Activated T-helper 9 cell treated with anti-CD3 and anti-CD28 coated beads, Interleukin-2, amount 50 U/mL, for 16 hours (primary cell): ENCODE measurements at regions not wholly inside any gene's neighbourhood (a gene's known extent, or its start where the extent isn't known, plus 50 kb on each side); places are given as distances from the start of the nearest gene placed in this dataset.

ENCODE experiments used
- DNase-seq: peaks from one replicate; pipeline ENCODE4 v3.0.0-alpha.2; 2020; ENCODE audit warnings: low read depth

DNA sequence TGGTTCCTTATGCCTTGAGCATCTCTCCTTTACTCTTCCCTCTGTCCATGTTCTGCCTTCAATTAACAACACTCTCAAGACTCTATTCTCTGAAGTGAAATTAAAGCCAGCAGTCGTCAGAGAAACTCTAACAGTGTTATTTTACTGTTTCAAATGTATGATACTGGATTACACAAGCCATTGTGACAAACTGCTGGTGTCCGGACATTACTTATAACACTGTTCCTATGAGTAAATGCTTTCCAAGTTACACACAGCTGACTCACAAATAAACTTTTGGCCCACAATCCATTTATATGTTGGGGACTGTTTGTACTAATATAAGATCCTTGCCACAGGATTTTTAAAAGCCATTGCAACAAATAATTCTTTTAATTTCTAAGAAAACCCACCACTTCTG, 63.2 kb upstream of the GHR start:
- DNase-seq = no peak

GRCh38 chr5:42360616-42361314, 62.5 kb upstream of the GHR start:
- no peak for DNase-seq

DNA sequence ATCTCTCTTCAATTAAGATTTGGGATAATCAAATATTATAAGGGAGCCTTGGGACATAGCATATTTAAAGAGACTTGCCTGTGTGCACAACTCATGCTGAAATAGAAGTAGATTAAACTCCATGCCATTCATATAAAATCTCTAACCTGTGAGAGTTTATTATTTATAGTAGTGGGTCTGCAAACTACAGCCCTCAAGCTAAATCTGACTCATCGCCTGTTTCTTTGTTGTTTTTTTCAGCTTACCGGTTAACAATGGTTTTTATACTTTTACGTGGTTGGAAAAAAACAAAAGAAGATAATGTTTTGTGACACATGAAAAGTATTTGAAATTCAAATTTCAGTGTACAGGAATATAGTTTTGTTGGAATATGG, 61.9 kb upstream of the GHR start:
- no peak for DNase-seq

DNA sequence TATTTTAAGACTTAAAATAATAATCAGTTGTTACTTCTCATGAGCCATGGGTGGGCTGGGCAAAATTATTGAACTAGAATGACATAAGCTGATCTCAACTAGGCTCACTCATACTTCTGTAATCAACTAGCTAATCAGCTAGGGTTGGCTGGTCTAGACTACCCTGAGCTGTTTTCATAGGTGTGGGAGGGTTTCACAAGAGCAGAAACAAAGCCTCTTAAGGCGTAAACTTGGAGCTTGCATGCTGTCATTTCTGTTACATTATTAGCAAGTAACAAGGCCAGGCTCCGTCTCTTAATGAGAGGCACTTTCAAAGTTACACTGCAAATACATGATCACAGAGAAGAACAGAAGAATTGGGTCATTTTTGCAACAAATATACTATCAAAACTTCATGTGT, 57.2 kb upstream of the GHR start:
- no peak for DNase-seq
